ENCODE measurements at regions not wholly inside any gene's neighbourhood (a gene's known extent, or its start where the extent isn't known, plus 50 kb on each side); places are given as distances from the start of the nearest gene placed in this dataset.

DNA sequence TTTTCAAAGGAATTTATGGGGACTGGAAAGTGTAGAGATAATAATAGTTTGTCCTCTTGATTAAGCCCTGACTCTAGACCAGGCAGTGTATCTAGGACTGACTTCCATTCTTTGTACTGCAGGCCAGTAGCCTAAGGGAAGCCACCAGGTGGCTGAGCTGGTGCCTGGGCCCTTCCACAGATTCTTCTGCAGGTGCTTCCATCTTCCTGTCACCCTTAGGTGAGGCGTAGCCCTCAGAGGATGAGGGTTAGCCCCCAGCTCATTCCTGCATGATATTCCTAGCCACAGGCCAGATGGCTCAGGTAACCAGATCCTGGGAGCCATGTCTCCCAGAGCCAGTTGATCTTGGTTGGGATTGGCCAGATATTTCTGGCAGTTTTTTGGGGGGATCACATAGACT is 169.0 kb upstream of the IL12A start:
- TF ChIP-seq, protein P1, sequence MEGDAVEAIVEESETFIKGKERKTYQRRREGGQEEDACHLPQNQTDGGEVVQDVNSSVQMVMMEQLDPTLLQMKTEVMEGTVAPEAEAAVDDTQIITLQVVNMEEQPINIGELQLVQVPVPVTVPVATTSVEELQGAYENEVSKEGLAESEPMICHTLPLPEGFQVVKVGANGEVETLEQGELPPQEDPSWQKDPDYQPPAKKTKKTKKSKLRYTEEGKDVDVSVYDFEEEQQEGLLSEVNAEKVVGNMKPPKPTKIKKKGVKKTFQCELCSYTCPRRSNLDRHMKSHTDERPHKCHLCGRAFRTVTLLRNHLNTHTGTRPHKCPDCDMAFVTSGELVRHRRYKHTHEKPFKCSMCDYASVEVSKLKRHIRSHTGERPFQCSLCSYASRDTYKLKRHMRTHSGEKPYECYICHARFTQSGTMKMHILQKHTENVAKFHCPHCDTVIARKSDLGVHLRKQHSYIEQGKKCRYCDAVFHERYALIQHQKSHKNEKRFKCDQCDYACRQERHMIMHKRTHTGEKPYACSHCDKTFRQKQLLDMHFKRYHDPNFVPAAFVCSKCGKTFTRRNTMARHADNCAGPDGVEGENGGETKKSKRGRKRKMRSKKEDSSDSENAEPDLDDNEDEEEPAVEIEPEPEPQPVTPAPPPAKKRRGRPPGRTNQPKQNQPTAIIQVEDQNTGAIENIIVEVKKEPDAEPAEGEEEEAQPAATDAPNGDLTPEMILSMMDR (IDR thresholded peaks at IDR 0.05 in 8 of 11, conservative IDR thresholded peaks at IDR 0.05 in 3 of 11): no peak
- no peak for TF ChIP-seq POLR2A (IDR thresholded peaks at IDR 0.05)

All from spleen (tissue), 7 donors.